ENCODE measurements at regions not wholly inside any gene's neighbourhood (a gene's known extent, or its start where the extent isn't known, plus 50 kb on each side); places are given as distances from the start of the nearest gene placed in this dataset.
"Not testable (repeated sequence)": the region's sequence is repeated elsewhere in the genome, so short reads cannot be mapped to it uniquely, and the experiment has no call there.

GRCh38 chr6:125549202-125549884 is 200.1 kb upstream of the HEY2 start:
- no peak for DNase-seq

- DNase-seq: no peak
Observed at GRCh38 chr6:125550892-125551291, 198.5 kb upstream of the HEY2 start.

- no peak for DNase-seq
Observed at GRCh38 chr6:125552819-125553218, 196.6 kb upstream of the HEY2 start.

- peak; percentile 47 for DNase-seq
Observed at GRCh38 chr6:125554456-125554855, 195.0 kb upstream of the HEY2 start.

- DNase-seq: no peak
Observed at GRCh38 chr6:125558241-125558843, 191.1 kb upstream of the HEY2 start.

GRCh38 chr6:125558907-125559306 is 190.5 kb upstream of the HEY2 start:
- DNase-seq: no peak

GRCh38 chr6:125562156-125562555 is 187.3 kb upstream of the HEY2 start:
- no peak for DNase-seq

GRCh38 chr6:125564941-125565340 is 184.5 kb upstream of the HEY2 start:
- no peak for DNase-seq

- DNase-seq: no peak
Observed at GRCh38 chr6:125567407-125567806, 182.0 kb upstream of the HEY2 start.

GRCh38 chr6:125568609-125569008 is 180.8 kb upstream of the HEY2 start:
- no peak for DNase-seq

- no peak for DNase-seq
Observed at GRCh38 chr6:125570526-125570925, 178.9 kb upstream of the HEY2 start.

- DNase-seq: peak; percentile 5
Observed at GRCh38 chr6:125571207-125571755, 178.2 kb upstream of the HEY2 start.

GRCh38 chr6:125574604-125575003 is 174.8 kb upstream of the HEY2 start:
- no peak for DNase-seq

- no peak for DNase-seq
Observed at GRCh38 chr6:125577124-125577662, 172.2 kb upstream of the HEY2 start.

- peak; percentile 9 for DNase-seq
Observed at GRCh38 chr6:125584468-125584939, 164.9 kb upstream of the HEY2 start.

- no peak for DNase-seq
Observed at GRCh38 chr6:125585470-125585869, 164.0 kb upstream of the HEY2 start.

- peak; percentile 31 for DNase-seq
Observed at GRCh38 chr6:125586074-125586473, 163.4 kb upstream of the HEY2 start.

- no peak for DNase-seq
Observed at GRCh38 chr6:125586605-125587004, 162.8 kb upstream of the HEY2 start.

- peak; percentile 37 for DNase-seq
Observed at GRCh38 chr6:125587666-125588632, 161.5 kb upstream of the HEY2 start.

- DNase-seq: not testable (repeated sequence)
Observed at GRCh38 chr6:125591796-125592195, 157.6 kb upstream of the HEY2 start.

GRCh38 chr6:125593746-125594145 is 155.7 kb upstream of the HEY2 start:
- no peak for DNase-seq

GRCh38 chr6:125596020-125596419 is 153.4 kb upstream of the HEY2 start:
- DNase-seq: no peak

Data from fibroblast of skin of abdomen (primary cell).